Subcutaneous abdominal adipose tissue (tissue), 5 donors: ENCODE measurements at regions not wholly inside any gene's neighbourhood (a gene's known extent, or its start where the extent isn't known, plus 50 kb on each side); places are given as distances from the start of the nearest gene placed in this dataset.

Experiments
- H3K27ac ChIP-seq: one replicate; pipeline ENCODE4 v1.7.0; 2013; ENCODE audit warnings: low read depth, mild to moderate bottlenecking, inconsistent platforms, low read length, moderate library complexity
- H3K27me3 ChIP-seq, 5 donors: one replicate each; pipeline ENCODE4 v1.7.0; 2013; ENCODE audit warnings: low read length in 5 of 5, inconsistent platforms in 1 of 5; ENCODE audit not compliant: control insufficient read depth in 5 of 5, insufficient read depth in 4 of 5
- H3K36me3 ChIP-seq, 5 donors: one replicate each; pipeline ENCODE4 v1.7.0; 2013; ENCODE audit warnings: low read length in 5 of 5; ENCODE audit not compliant: control insufficient read depth in 5 of 5, insufficient read depth in 5 of 5
- H3K4me1 ChIP-seq, 5 donors: one replicate each; pipeline ENCODE4 v1.7.0; 2013; ENCODE audit warnings: low read length in 5 of 5, mild to moderate bottlenecking in 3 of 5, moderate library complexity in 1 of 5; ENCODE audit not compliant: control insufficient read depth in 5 of 5, insufficient read depth in 5 of 5
- H3K4me3 ChIP-seq, 5 donors: one replicate each; pipeline ENCODE4 v1.7.0; 2013; ENCODE audit warnings: low read length in 5 of 5, low read depth in 1 of 5
- H3K9ac ChIP-seq, 5 donors: one replicate each; pipeline ENCODE4 v1.7.0; 2013; ENCODE audit warnings: low read length in 5 of 5, mild to moderate bottlenecking in 4 of 5, moderate library complexity in 3 of 5
- H3K9me3 ChIP-seq, 5 donors: one replicate each; pipeline ENCODE4 v1.7.0; 2013; ENCODE audit warnings: low read length in 5 of 5; ENCODE audit not compliant: control insufficient read depth in 5 of 5
- donor health status: healthy.
- donor health status: healthy.
- donor health status: healthy.
- donor health status: healthy.
- donor health status: healthy.

DNA sequence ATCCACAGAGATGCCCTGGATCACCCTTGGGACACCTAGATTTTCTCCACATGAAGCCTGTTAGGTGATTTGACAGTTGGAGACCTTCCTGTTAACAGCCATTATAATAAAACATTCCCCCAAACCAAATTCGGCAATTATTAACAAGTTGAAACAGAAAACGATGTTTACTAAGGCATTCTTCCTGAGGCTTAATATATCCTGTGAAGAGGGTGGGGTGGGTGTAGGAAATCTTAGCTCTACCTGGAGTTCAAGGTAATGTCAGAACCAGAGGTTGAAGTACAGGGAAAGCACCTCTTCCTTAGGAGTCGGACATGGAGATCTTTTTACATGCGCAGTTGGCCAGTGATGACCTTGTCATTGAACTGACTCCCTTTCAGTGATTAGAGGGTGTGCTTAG is 143.0 kb downstream of the FGF9 start:
- H3K27ac ChIP-seq: no peak overlapping the region
- H3K36me3 ChIP-seq: no peaks in the 10 kb centered on the region
- H3K27me3 ChIP-seq: peaks cover 0 to 6% (median 3%) of the 10 kb centered on the region in 5 donors
- no peak overlapping the region for H3K9ac ChIP-seq
- H3K4me1 ChIP-seq: no peaks in the 10 kb centered on the region
- H3K4me3 ChIP-seq: no peak overlapping the region
- H3K9me3 ChIP-seq: peaks cover 0 to 9% (median 0%) of the 10 kb centered on the region in 5 donors

GRCh38 chr13:21814604-21815003 is 143.7 kb downstream of the FGF9 start:
- Histone ChIP-seq H3K4me1 (no peaks in the 10 kb centered on the region), H3K4me3 (no peak overlapping the region), H3K36me3 (no peaks in the 10 kb centered on the region), H3K9me3 (peaks cover 0 to 9% (median 0%) of the 10 kb centered on the region in 5 donors), H3K9ac (no peak overlapping the region), H3K27me3 (peaks cover 0 to 6% (median 3%) of the 10 kb centered on the region in 5 donors), H3K27ac (no peak overlapping the region)

- H3K27ac ChIP-seq: no peak overlapping the region
- no peak overlapping the region for H3K9ac ChIP-seq
- H3K4me3 ChIP-seq: no peak overlapping the region
- H3K4me1 ChIP-seq: no peaks in the 10 kb centered on the region
- no peaks in the 10 kb centered on the region for H3K27me3 ChIP-seq
- H3K9me3 ChIP-seq: peaks cover 0 to 9% (median 0%) of the 10 kb centered on the region in 5 donors
- H3K36me3 ChIP-seq: no peaks in the 10 kb centered on the region
Observed at GRCh38 chr13:21817878-21818277, 147.0 kb downstream of the FGF9 start.

DNA sequence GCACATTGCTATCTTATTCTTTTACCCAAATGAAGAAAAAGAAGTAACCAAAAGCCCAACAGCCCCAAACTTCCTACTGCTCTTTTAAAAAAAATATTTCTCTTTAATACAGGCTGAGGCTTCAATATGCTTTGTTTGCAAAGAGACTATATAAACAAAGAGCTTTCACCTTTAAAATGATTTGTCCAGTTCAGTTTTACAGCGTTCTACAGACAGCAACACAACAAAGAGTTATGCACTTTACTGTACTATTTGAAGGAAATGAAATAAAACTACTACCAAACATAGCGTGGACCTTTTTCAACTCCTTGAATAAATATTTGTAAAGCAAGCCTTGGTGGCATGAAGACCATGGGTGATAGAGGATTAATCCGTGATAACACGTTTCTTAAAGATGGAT is 151.2 kb downstream of the FGF9 start:
- H3K4me1 ChIP-seq: no peaks in the 10 kb centered on the region
- H3K36me3 ChIP-seq: no peaks in the 10 kb centered on the region
- H3K27ac ChIP-seq: no peak overlapping the region

GRCh38 chr13:21823416-21823815 is 152.5 kb downstream of the FGF9 start:
- H3K27ac ChIP-seq: no peak overlapping the region

More for the DNA sequence above, 151.2 kb downstream of the FGF9 start:
- Histone ChIP-seq H3K27me3 (no peaks in the 10 kb centered on the region), H3K9ac (no peak overlapping the region), H3K9me3 (peaks cover 0 to 9% (median 0%) of the 10 kb centered on the region in 5 donors), H3K4me3 (no peak overlapping the region)

DNA sequence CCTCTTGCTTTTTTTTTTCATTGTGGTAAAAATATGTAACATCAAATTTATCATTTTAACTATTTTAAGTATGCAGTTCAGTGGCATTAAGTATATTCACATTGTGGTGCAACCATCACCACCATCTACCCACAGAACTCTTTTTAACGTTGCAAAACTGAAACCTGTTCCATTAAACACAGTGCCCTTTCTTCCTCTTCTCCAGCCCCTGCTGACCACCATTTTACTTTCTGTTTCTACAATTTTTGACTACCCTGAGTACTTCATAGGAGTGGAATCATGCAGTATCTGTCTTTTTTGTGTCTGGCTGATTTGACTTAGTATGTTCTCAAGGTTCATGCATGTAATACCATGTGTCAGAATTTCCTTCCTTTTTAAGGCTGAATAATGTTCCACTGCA is 153.1 kb downstream of the FGF9 start:
- no peaks in the 10 kb centered on the region for H3K9me3 ChIP-seq
- H3K9ac ChIP-seq: no peak overlapping the region
- H3K4me1 ChIP-seq: no peaks in the 10 kb centered on the region
- no peak overlapping the region for H3K4me3 ChIP-seq
- H3K27ac ChIP-seq: no peak overlapping the region
- no peaks in the 10 kb centered on the region for H3K36me3 ChIP-seq
- no peaks in the 10 kb centered on the region for H3K27me3 ChIP-seq

More at GRCh38 chr13:21823416-21823815, 152.5 kb downstream of the FGF9 start:
- no peaks in the 10 kb centered on the region for H3K36me3 ChIP-seq
- H3K4me3 ChIP-seq: no peak overlapping the region
- H3K9me3 ChIP-seq: no peaks in the 10 kb centered on the region
- H3K27me3 ChIP-seq: no peaks in the 10 kb centered on the region
- no peak overlapping the region for H3K9ac ChIP-seq
- H3K4me1 ChIP-seq: no peaks in the 10 kb centered on the region

- Histone ChIP-seq H3K4me1 (no peaks in the 10 kb centered on the region), H3K27ac (no peak overlapping the region), H3K4me3 (no peak overlapping the region), H3K9ac (no peak overlapping the region), H3K36me3 (no peaks in the 10 kb centered on the region), H3K9me3 (no peaks in the 10 kb centered on the region), H3K27me3 (no peaks in the 10 kb centered on the region)
Observed at GRCh38 chr13:21825186-21825585, 154.3 kb downstream of the FGF9 start.

DNA sequence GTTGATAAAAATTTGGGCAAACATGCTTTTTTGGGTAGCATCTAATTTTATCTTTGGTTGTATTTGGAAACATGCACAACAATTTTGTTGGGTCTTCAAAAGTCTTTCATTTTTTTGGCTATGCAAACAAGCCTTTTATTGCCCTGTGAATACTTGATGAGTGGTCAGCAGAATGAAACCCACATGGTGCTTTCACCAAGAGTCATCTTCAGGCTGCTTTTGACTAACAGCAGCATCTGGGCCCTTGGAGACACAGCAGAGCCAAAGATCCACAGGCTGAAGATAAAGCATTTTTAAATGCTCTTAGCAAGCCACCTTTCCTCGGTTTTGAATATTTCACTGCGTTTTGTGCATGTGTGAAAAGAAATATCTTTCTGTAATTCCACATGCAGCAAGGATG is 154.9 kb downstream of the FGF9 start:
- Histone ChIP-seq H3K36me3 (no peaks in the 10 kb centered on the region), H3K27me3 (no peaks in the 10 kb centered on the region), H3K27ac (no peak overlapping the region), H3K9ac (no peak overlapping the region), H3K4me1 (no peaks in the 10 kb centered on the region), H3K9me3 (no peaks in the 10 kb centered on the region), H3K4me3 (no peak overlapping the region)

GRCh38 chr13:21826214-21827015 is 155.5 kb downstream of the FGF9 start:
- H3K36me3 ChIP-seq: no peaks in the 10 kb centered on the region
- H3K27me3 ChIP-seq: no peaks in the 10 kb centered on the region
- no peak overlapping the region for H3K27ac ChIP-seq
- no peaks in the 10 kb centered on the region for H3K4me1 ChIP-seq
- H3K9ac ChIP-seq: no peak overlapping the region
- H3K4me3 ChIP-seq: no peak overlapping the region
- no peaks in the 10 kb centered on the region for H3K9me3 ChIP-seq

GRCh38 chr13:21831654-21832324 is 160.9 kb downstream of the FGF9 start:
- no peaks in the 10 kb centered on the region for H3K4me1 ChIP-seq
- H3K9ac ChIP-seq: no peak overlapping the region
- H3K36me3 ChIP-seq: no peaks in the 10 kb centered on the region
- no peak overlapping the region for H3K27ac ChIP-seq
- H3K4me3 ChIP-seq: no peak overlapping the region
- H3K27me3 ChIP-seq: no peaks in the 10 kb centered on the region
- H3K9me3 ChIP-seq: no peaks in the 10 kb centered on the region
